Type B pancreatic cell (in vitro differentiated cells): ENCODE measurements at regions not wholly inside any gene's neighbourhood (a gene's known extent, or its start where the extent isn't known, plus 50 kb on each side); places are given as distances from the start of the nearest gene placed in this dataset.

ENCODE experiments used
- DNase-seq: peaks from one replicate; pipeline ENCODE4 v3.0.0; 2021; ENCODE audit warnings: mixed read lengths; ENCODE audit not compliant: unreplicated experiment; ENCODE audit errors: extremely low spot score
- H3K27ac Mint-ChIP-seq: 2 replicates; pipeline ENCODE4 v1.8.0; 2021; ENCODE audit warnings: mild to moderate bottlenecking, mixed read lengths
- H3K27me3 Mint-ChIP-seq: 2 replicates; pipeline ENCODE4 v1.8.0; 2021; ENCODE audit warnings: mixed read lengths
- H3K36me3 Mint-ChIP-seq: 2 replicates; pipeline ENCODE4 v1.8.0; 2021; ENCODE audit warnings: mixed read lengths
- H3K4me1 Mint-ChIP-seq: one replicate; pipeline ENCODE4 v1.8.0; 2021; ENCODE audit warnings: mixed read lengths; ENCODE audit not compliant: unreplicated experiment
- H3K4me3 Mint-ChIP-seq: 2 replicates; pipeline ENCODE4 v1.8.0; 2021; ENCODE audit warnings: mild to moderate bottlenecking, mixed read lengths
- H3K9me3 Mint-ChIP-seq: 2 replicates; pipeline ENCODE4 v1.8.0; 2021; ENCODE audit warnings: mixed read lengths
- TF ChIP-seq, protein P1 (sequence below): fragments of 200-600 bp; sonication (generic); conservative IDR thresholded peaks from 2 replicates; pipeline ENCODE4 v1.5.0; 2021; ENCODE audit warnings: antibody characterized with exemption, mild to moderate bottlenecking

GRCh38 chr17:13367154-13367553, 234.6 kb downstream of the HS3ST3A1 start:
- Mint-ChIP-seq H3K4me3 (no peak overlapping the region), H3K9me3 (no peaks in the 10 kb centered on the region), H3K36me3 (no peaks in the 10 kb centered on the region)

GRCh38 chr17:13365331-13365730, 236.4 kb downstream of the HS3ST3A1 start:
- no peaks in the 10 kb centered on the region for H3K9me3 Mint-ChIP-seq
- no peak for DNase-seq
- H3K4me3 Mint-ChIP-seq: no peak overlapping the region
- H3K27me3 Mint-ChIP-seq: no peaks in the 10 kb centered on the region
- no peaks in the 10 kb centered on the region for H3K36me3 Mint-ChIP-seq
- TF ChIP-seq, protein P1, sequence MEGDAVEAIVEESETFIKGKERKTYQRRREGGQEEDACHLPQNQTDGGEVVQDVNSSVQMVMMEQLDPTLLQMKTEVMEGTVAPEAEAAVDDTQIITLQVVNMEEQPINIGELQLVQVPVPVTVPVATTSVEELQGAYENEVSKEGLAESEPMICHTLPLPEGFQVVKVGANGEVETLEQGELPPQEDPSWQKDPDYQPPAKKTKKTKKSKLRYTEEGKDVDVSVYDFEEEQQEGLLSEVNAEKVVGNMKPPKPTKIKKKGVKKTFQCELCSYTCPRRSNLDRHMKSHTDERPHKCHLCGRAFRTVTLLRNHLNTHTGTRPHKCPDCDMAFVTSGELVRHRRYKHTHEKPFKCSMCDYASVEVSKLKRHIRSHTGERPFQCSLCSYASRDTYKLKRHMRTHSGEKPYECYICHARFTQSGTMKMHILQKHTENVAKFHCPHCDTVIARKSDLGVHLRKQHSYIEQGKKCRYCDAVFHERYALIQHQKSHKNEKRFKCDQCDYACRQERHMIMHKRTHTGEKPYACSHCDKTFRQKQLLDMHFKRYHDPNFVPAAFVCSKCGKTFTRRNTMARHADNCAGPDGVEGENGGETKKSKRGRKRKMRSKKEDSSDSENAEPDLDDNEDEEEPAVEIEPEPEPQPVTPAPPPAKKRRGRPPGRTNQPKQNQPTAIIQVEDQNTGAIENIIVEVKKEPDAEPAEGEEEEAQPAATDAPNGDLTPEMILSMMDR: no peak
- no peak overlapping the region for H3K27ac Mint-ChIP-seq
- peaks cover 11% of the 10 kb centered on the region for H3K4me1 Mint-ChIP-seq

More at GRCh38 chr17:13367154-13367553, 234.6 kb downstream of the HS3ST3A1 start:
- Mint-ChIP-seq H3K4me1 (peaks cover 11% of the 10 kb centered on the region), H3K27ac (no peak overlapping the region), H3K27me3 (no peaks in the 10 kb centered on the region)
- DNase-seq: no peak
- TF ChIP-seq, protein P1: no peak

DNA sequence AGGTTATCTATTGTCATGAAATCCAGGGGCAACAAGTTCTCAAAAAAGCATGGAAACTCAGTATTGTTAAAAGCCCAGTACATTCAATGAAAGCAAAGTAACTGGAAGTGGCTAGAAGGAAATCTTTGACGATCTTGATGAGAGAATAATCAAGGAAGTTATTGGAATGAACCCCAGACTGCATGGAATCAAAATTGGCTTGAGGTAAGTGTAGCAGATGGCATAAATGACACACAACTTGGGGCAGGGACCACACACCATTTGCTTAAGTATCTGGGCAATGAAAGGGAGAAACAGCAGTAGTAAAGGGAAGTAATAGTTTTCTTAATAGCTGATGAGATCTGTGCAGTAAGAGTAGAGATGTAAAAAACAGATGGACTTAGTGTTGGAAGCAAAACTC, 238.0 kb downstream of the HS3ST3A1 start:
- H3K9me3 Mint-ChIP-seq: no peaks in the 10 kb centered on the region
- TF ChIP-seq, protein P1: no peak
- no peaks in the 10 kb centered on the region for H3K27me3 Mint-ChIP-seq
- no peak overlapping the region for H3K4me3 Mint-ChIP-seq
- no peaks in the 10 kb centered on the region for H3K36me3 Mint-ChIP-seq
- H3K27ac Mint-ChIP-seq: no peak overlapping the region
- DNase-seq: no peak
- peaks cover 11% of the 10 kb centered on the region for H3K4me1 Mint-ChIP-seq

GRCh38 chr17:13362341-13363122, 239.2 kb downstream of the HS3ST3A1 start:
- TF ChIP-seq, protein P1: no peak
- H3K36me3 Mint-ChIP-seq: no peaks in the 10 kb centered on the region
- H3K27me3 Mint-ChIP-seq: no peaks in the 10 kb centered on the region
- no peak for DNase-seq
- no peaks in the 10 kb centered on the region for H3K9me3 Mint-ChIP-seq
- H3K4me1 Mint-ChIP-seq: peaks cover 11% of the 10 kb centered on the region
- H3K27ac Mint-ChIP-seq: no peak overlapping the region
- H3K4me3 Mint-ChIP-seq: no peak overlapping the region

GRCh38 chr17:13359774-13360173, 242.0 kb downstream of the HS3ST3A1 start:
- DNase-seq: no peak
- TF ChIP-seq, protein P1: no peak
- H3K27me3 Mint-ChIP-seq: no peaks in the 10 kb centered on the region
- H3K27ac Mint-ChIP-seq: no peak overlapping the region
- H3K4me1 Mint-ChIP-seq: peaks cover 11% of the 10 kb centered on the region
- H3K36me3 Mint-ChIP-seq: no peaks in the 10 kb centered on the region
- no peaks in the 10 kb centered on the region for H3K9me3 Mint-ChIP-seq
- no peak overlapping the region for H3K4me3 Mint-ChIP-seq
